SK-N-SH (cell line): ENCODE measurements at regions not wholly inside any gene's neighbourhood (a gene's known extent, or its start where the extent isn't known, plus 50 kb on each side); places are given as distances from the start of the nearest gene placed in this dataset.

Source experiments
- EP300 ChIP-seq, 2 experiments: IDR thresholded peaks; 2 replicates each; pipeline versions ENCODE4 v1.4.0 to v1.6.1; 2012; ENCODE audit warnings: borderline replicate concordance in 1 of 2, low read depth in 1 of 2, low read length in 1 of 2
- RXRA ChIP-seq: IDR thresholded peaks from 2 replicates; pipeline ENCODE4 v1.4.0; 2012; ENCODE audit warnings: low read depth, mild to moderate bottlenecking, borderline replicate concordance
- SMC3 ChIP-seq: IDR thresholded peaks from 2 replicates; pipeline ENCODE4 v1.6.1; 2012; ENCODE audit warnings: low read depth, low read length, improper control_type of control experiment
- TCF12 ChIP-seq: IDR thresholded peaks from 2 replicates; pipeline ENCODE4 v1.4.0; 2012
- YY1 ChIP-seq: IDR thresholded peaks from 2 replicates; pipeline ENCODE4 v1.4.0; 2012; ENCODE audit warnings: low read depth, mild to moderate bottlenecking
- TF ChIP-seq, protein P1 (sequence below): fragments of 200-600 bp; sonication (generic); IDR thresholded peaks from 2 replicates; pipeline ENCODE4 v1.6.1; 2017; ENCODE audit warnings: antibody characterized with exemption, mild to moderate bottlenecking, moderate library complexity
- TF ChIP-seq, protein P2 (sequence below): IDR thresholded peaks from 2 replicates; pipeline ENCODE4 v1.6.1; 2012; ENCODE audit warnings: mild to moderate bottlenecking, low read depth, low read length, moderate library complexity
- TF ChIP-seq, protein P3 (sequence below): IDR thresholded peaks from 2 replicates; pipeline ENCODE4; 2012

DNA sequence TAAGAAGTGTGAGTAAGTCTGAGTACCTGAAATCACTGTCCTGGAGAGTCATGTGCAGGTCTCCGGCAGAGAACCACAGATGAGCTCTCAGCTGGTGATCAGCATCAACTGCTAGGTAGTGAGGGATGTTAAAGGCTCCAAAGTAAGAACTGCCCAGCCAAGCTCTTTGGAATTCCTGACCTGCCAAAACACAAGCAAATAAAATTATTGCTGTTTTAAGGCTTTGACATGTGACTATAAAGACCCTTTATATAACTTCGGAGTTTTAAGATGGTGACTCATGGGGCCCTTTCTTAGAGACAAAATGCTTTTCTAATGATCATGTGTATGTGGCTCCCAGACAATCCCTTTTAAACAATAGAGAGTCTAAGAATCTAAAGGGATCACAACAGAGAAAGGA lies 855.7 kb downstream of the TRIB2 start:
- TF ChIP-seq, protein P1, sequence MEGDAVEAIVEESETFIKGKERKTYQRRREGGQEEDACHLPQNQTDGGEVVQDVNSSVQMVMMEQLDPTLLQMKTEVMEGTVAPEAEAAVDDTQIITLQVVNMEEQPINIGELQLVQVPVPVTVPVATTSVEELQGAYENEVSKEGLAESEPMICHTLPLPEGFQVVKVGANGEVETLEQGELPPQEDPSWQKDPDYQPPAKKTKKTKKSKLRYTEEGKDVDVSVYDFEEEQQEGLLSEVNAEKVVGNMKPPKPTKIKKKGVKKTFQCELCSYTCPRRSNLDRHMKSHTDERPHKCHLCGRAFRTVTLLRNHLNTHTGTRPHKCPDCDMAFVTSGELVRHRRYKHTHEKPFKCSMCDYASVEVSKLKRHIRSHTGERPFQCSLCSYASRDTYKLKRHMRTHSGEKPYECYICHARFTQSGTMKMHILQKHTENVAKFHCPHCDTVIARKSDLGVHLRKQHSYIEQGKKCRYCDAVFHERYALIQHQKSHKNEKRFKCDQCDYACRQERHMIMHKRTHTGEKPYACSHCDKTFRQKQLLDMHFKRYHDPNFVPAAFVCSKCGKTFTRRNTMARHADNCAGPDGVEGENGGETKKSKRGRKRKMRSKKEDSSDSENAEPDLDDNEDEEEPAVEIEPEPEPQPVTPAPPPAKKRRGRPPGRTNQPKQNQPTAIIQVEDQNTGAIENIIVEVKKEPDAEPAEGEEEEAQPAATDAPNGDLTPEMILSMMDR, result no peak
- TF ChIP-seq TCF12 (no peak), SMC3 (no peak), RXRA (no peak), EP300 (IDR thresholded peaks at IDR 0.05; ENCODE audit: borderline replicate concordance in 1 of 2, low read depth in 1 of 2, low read length in 1 of 2) (no peak), YY1 (no peak)
- TF ChIP-seq, protein P2, sequence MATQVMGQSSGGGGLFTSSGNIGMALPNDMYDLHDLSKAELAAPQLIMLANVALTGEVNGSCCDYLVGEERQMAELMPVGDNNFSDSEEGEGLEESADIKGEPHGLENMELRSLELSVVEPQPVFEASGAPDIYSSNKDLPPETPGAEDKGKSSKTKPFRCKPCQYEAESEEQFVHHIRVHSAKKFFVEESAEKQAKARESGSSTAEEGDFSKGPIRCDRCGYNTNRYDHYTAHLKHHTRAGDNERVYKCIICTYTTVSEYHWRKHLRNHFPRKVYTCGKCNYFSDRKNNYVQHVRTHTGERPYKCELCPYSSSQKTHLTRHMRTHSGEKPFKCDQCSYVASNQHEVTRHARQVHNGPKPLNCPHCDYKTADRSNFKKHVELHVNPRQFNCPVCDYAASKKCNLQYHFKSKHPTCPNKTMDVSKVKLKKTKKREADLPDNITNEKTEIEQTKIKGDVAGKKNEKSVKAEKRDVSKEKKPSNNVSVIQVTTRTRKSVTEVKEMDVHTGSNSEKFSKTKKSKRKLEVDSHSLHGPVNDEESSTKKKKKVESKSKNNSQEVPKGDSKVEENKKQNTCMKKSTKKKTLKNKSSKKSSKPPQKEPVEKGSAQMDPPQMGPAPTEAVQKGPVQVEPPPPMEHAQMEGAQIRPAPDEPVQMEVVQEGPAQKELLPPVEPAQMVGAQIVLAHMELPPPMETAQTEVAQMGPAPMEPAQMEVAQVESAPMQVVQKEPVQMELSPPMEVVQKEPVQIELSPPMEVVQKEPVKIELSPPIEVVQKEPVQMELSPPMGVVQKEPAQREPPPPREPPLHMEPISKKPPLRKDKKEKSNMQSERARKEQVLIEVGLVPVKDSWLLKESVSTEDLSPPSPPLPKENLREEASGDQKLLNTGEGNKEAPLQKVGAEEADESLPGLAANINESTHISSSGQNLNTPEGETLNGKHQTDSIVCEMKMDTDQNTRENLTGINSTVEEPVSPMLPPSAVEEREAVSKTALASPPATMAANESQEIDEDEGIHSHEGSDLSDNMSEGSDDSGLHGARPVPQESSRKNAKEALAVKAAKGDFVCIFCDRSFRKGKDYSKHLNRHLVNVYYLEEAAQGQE, result no peak
- TF ChIP-seq, protein P3, sequence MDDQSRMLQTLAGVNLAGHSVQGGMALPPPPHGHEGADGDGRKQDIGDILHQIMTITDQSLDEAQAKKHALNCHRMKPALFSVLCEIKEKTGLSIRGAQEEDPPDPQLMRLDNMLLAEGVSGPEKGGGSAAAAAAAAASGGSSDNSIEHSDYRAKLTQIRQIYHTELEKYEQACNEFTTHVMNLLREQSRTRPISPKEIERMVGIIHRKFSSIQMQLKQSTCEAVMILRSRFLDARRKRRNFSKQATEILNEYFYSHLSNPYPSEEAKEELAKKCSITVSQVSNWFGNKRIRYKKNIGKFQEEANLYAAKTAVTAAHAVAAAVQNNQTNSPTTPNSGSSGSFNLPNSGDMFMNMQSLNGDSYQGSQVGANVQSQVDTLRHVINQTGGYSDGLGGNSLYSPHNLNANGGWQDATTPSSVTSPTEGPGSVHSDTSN, result no peak
